ENCODE measurements at regions not wholly inside any gene's neighbourhood (a gene's known extent, or its start where the extent isn't known, plus 50 kb on each side); places are given as distances from the start of the nearest gene placed in this dataset.
"Not testable (repeated sequence)": the region's sequence is repeated elsewhere in the genome, so short reads cannot be mapped to it uniquely, and the experiment has no call there.

GRCh38 chr1:115531631-115532264, 110.0 kb upstream of the VANGL1 start:
- no peak for DNase-seq

GRCh38 chr1:115530407-115530806, 111.4 kb upstream of the VANGL1 start:
- no peak for DNase-seq

GRCh38 chr1:115529216-115529897, 112.4 kb upstream of the VANGL1 start:
- no peak for DNase-seq

GRCh38 chr1:115528336-115528735, 113.4 kb upstream of the VANGL1 start:
- DNase-seq: not testable (repeated sequence)

DNA sequence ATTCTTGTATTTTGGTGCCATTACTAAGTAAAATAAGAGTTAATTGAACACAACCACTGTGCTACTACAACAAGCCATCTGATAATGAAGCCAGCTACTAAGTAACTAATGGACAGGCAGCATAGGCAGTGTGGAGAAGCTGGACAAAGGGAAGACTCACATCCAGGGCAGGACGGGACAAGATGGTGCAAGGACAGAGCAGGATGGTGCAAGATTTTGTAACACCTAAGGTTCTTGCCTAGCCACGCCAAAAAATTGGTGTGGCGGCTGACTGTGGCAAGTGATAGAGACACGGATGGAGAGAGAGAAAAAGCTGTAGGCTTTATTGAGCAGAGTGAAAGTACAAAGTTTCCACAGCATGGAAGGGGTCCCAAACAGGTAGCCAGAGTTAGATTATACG, 114.0 kb upstream of the VANGL1 start:
- no peak for DNase-seq

GRCh38 chr1:115526900-115527299, 114.9 kb upstream of the VANGL1 start:
- no peak for DNase-seq

- no peak for DNase-seq
These were observed 117.5 kb upstream of the VANGL1 start for GRCh38 chr1:115524236-115524635.

- no peak for DNase-seq
These were observed 119.4 kb upstream of the VANGL1 start for GRCh38 chr1:115522386-115522785.

- DNase-seq: no peak
These were observed 126.5 kb upstream of the VANGL1 start for GRCh38 chr1:115515270-115515669.

- not testable (repeated sequence) for DNase-seq
These were observed 131.5 kb upstream of the VANGL1 start for GRCh38 chr1:115510226-115510625.

DNA sequence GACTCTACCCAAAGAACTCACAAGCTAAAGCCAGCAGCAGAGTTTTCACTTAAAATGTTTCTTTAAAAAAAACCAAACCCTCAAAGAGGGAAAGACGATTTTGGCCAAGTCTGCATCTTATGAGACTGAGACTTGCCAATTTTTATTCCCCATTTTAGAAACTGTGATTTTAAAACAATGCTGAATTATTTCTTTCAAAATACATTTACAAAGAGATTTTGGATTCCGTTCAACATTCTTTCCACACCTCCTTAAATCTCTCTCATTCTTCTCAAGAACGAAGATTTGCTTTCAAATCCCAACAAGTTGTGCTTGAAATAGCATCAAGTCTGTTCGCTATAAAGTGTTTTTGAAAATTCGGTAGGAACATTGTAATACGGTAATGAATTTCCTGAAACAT, 133.9 kb upstream of the VANGL1 start:
- no peak for DNase-seq

GRCh38 chr1:115506924-115507589, 134.7 kb upstream of the VANGL1 start:
- no peak for DNase-seq

DNA sequence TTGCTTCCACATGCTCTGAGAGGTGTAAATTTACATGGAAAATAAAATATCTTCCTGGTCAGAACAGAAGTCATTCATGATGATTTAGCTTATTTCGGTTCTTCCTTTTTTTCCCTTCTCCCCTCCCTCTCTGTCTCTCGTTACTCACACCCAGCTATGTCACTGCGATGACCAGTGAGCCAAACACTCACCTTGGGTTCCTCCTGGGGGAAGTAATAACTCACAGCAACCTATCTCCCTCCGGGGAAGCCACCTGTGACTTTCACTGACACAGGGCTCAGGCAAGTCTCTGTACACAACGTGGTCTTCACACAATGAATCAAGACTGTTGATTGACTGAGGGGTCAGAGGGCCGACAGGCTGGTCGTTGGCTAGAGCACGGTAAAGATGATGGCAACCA, 135.3 kb upstream of the VANGL1 start:
- no peak for DNase-seq

DNA sequence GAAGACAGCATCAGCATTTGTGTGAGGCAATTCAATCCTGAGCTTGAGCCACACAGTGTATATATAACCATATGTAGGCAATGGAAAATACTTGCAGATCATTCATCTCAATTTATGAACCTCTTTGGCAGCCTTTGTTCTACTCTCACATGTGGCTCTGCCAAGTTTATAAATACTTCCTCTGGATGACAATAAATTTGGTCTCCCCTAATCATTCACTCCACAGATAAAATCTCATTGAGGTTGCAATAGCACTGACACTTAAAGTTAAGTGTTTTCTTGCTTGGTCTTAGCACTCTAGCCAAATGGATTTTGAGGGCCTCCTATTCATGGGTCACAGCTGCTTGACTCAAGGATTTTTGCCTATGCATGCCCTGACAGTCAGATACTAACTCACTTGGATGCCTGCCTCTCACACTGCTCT, 136.6 kb upstream of the VANGL1 start:
- peak; percentile 9 for DNase-seq

- not testable (repeated sequence) for DNase-seq
These were observed 139.6 kb upstream of the VANGL1 start for GRCh38 chr1:115502183-115502582.

- DNase-seq: no peak
These were observed 140.3 kb upstream of the VANGL1 start for GRCh38 chr1:115501476-115501875.

GRCh38 chr1:115499253-115499652, 142.5 kb upstream of the VANGL1 start:
- no peak for DNase-seq

GRCh38 chr1:115496904-115497527, 144.8 kb upstream of the VANGL1 start:
- DNase-seq: no peak

- DNase-seq: no peak
These were observed 146.1 kb upstream of the VANGL1 start for GRCh38 chr1:115495625-115496024.

DNA sequence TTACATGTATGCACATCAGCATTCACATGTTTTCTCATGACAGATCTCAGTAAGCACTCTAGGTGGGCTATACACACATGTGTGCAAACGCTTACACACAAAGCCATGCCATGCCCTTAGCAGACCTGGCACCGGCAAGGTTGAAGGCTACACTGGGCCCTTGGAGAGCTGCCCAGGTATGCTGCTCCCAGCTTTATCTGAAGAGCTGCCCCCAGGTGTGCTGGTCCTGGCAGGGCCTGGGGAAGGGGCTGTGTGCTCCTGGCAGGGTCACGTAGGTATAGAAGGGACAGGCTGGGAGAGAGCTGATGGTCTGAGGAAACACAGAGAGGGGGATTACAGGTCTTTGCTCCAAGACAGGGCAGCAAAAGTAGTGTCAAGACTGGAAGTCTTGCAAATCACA, 146.7 kb upstream of the VANGL1 start:
- DNase-seq: no peak

DNA sequence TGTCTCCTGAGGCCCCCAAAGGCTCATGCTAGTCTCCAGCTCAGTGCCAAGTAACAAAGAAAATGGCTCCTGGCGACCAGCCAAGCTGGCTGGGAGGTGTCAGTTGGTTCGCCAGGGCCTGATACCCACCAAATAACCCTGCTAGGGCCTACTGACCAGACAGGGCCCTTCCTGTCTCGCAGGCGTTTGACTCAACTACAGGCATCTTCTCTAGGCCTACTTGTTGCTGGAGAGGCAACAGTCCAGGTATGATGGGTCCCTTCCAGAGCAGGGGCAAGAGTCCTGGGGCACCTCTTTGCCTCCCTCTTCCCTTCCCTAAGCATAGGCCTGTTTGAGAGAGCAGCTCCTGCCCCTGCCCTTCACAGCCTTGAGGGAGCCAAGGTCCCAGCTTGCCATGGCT, 147.9 kb upstream of the VANGL1 start:
- DNase-seq: no peak

DNA sequence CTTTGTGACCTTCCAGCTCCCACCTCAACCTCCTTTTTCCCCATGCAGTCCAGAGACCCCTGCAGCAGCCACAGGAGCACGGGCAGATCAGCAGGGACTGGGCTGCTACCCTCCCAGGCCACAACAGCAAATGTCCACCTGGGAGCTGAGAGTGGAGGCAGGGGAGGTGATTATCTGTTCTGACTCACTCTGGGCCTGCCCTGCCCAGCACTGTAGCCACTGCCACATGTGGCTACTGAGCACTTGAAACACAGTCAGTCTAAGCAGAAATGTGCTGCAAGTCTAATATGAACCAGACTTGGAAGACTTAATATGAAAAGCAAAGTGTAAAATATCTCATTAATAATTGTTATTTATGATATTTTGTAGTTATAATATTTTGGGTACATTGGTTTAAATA, 148.9 kb upstream of the VANGL1 start:
- no peak for DNase-seq

- no peak for DNase-seq
These were observed 149.7 kb upstream of the VANGL1 start for GRCh38 chr1:115492019-115492595.

Measured in NCI-H1436 (cell line).